ENCODE measurements at regions not wholly inside any gene's neighbourhood (a gene's known extent, or its start where the extent isn't known, plus 50 kb on each side); places are given as distances from the start of the nearest gene placed in this dataset.
"Not testable (repeated sequence)": the region's sequence is repeated elsewhere in the genome, so short reads cannot be mapped to it uniquely, and the experiment has no call there.

- DNase-seq (ENCODE audit: low read depth), result no peak
- TF ChIP-seq, protein P1, sequence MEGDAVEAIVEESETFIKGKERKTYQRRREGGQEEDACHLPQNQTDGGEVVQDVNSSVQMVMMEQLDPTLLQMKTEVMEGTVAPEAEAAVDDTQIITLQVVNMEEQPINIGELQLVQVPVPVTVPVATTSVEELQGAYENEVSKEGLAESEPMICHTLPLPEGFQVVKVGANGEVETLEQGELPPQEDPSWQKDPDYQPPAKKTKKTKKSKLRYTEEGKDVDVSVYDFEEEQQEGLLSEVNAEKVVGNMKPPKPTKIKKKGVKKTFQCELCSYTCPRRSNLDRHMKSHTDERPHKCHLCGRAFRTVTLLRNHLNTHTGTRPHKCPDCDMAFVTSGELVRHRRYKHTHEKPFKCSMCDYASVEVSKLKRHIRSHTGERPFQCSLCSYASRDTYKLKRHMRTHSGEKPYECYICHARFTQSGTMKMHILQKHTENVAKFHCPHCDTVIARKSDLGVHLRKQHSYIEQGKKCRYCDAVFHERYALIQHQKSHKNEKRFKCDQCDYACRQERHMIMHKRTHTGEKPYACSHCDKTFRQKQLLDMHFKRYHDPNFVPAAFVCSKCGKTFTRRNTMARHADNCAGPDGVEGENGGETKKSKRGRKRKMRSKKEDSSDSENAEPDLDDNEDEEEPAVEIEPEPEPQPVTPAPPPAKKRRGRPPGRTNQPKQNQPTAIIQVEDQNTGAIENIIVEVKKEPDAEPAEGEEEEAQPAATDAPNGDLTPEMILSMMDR (IDR thresholded peaks at IDR 0.05; ENCODE audit: low read depth, low read length, missing control alignments), result no peak
- no peak overlapping the region for H3K4me3 ChIP-seq (ENCODE audit: low read depth, low read length)
- in situ Hi-C loops (cut with HindIII; ENCODE audit: low sequenced_read_pairs), result no loop called here
Measured at GRCh38 chr12:33184161-33184560, 255.5 kb downstream of the SYT10 start.

- in situ Hi-C loops (cut with HindIII; ENCODE audit: low sequenced_read_pairs), result no loop called here
Measured at GRCh38 chr12:33182485-33182884, 257.1 kb downstream of the SYT10 start.

GRCh38 chr12:33180918-33181317 lies 258.7 kb downstream of the SYT10 start:
- TF ChIP-seq, protein P1 (IDR thresholded peaks at IDR 0.05; ENCODE audit: low read depth, low read length, missing control alignments), result no peak
- no peak for DNase-seq (ENCODE audit: low read depth)
- in situ Hi-C loops (cut with HindIII; ENCODE audit: low sequenced_read_pairs), result no loop called here
- no peak overlapping the region for H3K4me3 ChIP-seq (ENCODE audit: low read depth, low read length)

More at GRCh38 chr12:33182485-33182884, 257.1 kb downstream of the SYT10 start:
- no peak overlapping the region for H3K4me3 ChIP-seq (ENCODE audit: low read depth, low read length)
- DNase-seq (ENCODE audit: low read depth), result no peak
- TF ChIP-seq, protein P1 (IDR thresholded peaks at IDR 0.05; ENCODE audit: low read depth, low read length, missing control alignments), result no peak

- H3K4me3 ChIP-seq (ENCODE audit: low read depth, low read length); in situ Hi-C loops (cut with HindIII; ENCODE audit: low sequenced_read_pairs); DNase-seq (ENCODE audit: low read depth): not testable (repeated sequence)
Measured at GRCh38 chr12:33166260-33166659, 269.7 kb upstream of the PKP2 start.

DNA sequence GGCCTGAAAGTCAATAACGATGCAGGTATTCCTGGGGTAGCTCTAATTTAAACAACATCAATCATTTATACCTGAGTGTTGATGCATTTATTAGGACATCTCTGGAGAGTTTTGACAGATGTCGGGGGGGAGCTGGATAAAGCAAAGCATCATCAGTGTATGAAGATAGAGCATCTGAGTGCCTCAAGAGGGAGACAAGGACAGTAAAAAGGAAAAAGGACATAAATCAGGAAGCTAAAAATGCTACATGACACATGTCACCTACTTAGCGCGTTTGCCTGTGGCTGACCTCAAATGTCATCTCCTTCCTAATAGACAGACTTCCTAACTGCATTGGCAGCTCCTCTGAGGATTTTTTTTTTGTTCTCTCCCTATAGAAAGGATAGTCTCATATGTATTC lies 259.5 kb upstream of the PKP2 start:
- TF ChIP-seq, protein P1 (IDR thresholded peaks at IDR 0.05; ENCODE audit: low read depth, low read length, missing control alignments), result no peak
- H3K4me3 ChIP-seq (ENCODE audit: low read depth, low read length), result no peak overlapping the region
- no peak for DNase-seq (ENCODE audit: low read depth)
- in situ Hi-C loops (cut with HindIII; ENCODE audit: low sequenced_read_pairs), result no loop called here

GRCh38 chr12:33147292-33147691 lies 250.7 kb upstream of the PKP2 start:
- H3K4me3 ChIP-seq (ENCODE audit: low read depth, low read length); DNase-seq (ENCODE audit: low read depth); in situ Hi-C loops (cut with HindIII; ENCODE audit: low sequenced_read_pairs): not testable (repeated sequence)

- no peak for DNase-seq (ENCODE audit: low read depth)
- in situ Hi-C loops (cut with HindIII; ENCODE audit: low sequenced_read_pairs), result no loop called here
- TF ChIP-seq, protein P1 (IDR thresholded peaks at IDR 0.05; ENCODE audit: low read depth, low read length, missing control alignments), result no peak
- no peak overlapping the region for H3K4me3 ChIP-seq (ENCODE audit: low read depth, low read length)
Measured at GRCh38 chr12:33129500-33129899, 232.9 kb upstream of the PKP2 start.

GRCh38 chr12:33125755-33126154 lies 229.2 kb upstream of the PKP2 start:
- in situ Hi-C loops (cut with HindIII; ENCODE audit: low sequenced_read_pairs), result no loop called here
- TF ChIP-seq, protein P1 (IDR thresholded peaks at IDR 0.05; ENCODE audit: low read depth, low read length, missing control alignments), result no peak
- DNase-seq (ENCODE audit: low read depth), result no peak
- no peak overlapping the region for H3K4me3 ChIP-seq (ENCODE audit: low read depth, low read length)
